ENCODE measurements at regions not wholly inside any gene's neighbourhood (a gene's known extent, or its start where the extent isn't known, plus 50 kb on each side); places are given as distances from the start of the nearest gene placed in this dataset.

DNA sequence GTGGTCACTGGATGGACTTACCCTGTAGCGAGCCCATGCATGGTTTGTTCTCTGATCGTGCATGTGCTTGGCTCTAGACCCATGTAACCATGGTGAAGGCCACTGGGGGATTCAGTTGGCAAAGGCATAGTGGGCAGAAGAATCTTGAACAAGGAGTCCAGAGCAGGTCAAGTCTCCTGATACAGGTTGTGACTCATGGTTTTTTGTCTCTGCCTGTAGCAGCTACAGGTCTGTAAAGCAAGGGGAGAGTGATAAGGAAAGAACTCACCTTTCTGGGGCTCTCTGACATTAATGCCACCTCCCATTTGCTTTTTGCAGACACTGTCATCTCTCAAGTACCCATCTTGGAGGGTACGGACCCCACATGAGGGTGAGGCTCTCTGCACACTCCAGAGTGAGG, 153.4 kb upstream of the CAMK1G start:
- TF ChIP-seq, protein P1, sequence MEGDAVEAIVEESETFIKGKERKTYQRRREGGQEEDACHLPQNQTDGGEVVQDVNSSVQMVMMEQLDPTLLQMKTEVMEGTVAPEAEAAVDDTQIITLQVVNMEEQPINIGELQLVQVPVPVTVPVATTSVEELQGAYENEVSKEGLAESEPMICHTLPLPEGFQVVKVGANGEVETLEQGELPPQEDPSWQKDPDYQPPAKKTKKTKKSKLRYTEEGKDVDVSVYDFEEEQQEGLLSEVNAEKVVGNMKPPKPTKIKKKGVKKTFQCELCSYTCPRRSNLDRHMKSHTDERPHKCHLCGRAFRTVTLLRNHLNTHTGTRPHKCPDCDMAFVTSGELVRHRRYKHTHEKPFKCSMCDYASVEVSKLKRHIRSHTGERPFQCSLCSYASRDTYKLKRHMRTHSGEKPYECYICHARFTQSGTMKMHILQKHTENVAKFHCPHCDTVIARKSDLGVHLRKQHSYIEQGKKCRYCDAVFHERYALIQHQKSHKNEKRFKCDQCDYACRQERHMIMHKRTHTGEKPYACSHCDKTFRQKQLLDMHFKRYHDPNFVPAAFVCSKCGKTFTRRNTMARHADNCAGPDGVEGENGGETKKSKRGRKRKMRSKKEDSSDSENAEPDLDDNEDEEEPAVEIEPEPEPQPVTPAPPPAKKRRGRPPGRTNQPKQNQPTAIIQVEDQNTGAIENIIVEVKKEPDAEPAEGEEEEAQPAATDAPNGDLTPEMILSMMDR (IDR thresholded peaks at IDR 0.05; ENCODE audit: poor library complexity, severe bottlenecking): no peak
- TF ChIP-seq TAF1 (IDR thresholded peaks at IDR 0.05; ENCODE audit: low read depth) (no peak), EP300 (conservative IDR thresholded peaks at IDR 0.05; ENCODE audit: poor library complexity, severe bottlenecking) (no peak), SMC3 (conservative IDR thresholded peaks at IDR 0.05; ENCODE audit: poor library complexity) (no peak), EZH2 (IDR thresholded peaks at IDR 0.05; ENCODE audit: borderline replicate concordance, insufficient read depth, low read length, poor library complexity, severe bottlenecking) (no peak)
